ENCODE measurements at regions not wholly inside any gene's neighbourhood (a gene's known extent, or its start where the extent isn't known, plus 50 kb on each side); places are given as distances from the start of the nearest gene placed in this dataset.

DNA sequence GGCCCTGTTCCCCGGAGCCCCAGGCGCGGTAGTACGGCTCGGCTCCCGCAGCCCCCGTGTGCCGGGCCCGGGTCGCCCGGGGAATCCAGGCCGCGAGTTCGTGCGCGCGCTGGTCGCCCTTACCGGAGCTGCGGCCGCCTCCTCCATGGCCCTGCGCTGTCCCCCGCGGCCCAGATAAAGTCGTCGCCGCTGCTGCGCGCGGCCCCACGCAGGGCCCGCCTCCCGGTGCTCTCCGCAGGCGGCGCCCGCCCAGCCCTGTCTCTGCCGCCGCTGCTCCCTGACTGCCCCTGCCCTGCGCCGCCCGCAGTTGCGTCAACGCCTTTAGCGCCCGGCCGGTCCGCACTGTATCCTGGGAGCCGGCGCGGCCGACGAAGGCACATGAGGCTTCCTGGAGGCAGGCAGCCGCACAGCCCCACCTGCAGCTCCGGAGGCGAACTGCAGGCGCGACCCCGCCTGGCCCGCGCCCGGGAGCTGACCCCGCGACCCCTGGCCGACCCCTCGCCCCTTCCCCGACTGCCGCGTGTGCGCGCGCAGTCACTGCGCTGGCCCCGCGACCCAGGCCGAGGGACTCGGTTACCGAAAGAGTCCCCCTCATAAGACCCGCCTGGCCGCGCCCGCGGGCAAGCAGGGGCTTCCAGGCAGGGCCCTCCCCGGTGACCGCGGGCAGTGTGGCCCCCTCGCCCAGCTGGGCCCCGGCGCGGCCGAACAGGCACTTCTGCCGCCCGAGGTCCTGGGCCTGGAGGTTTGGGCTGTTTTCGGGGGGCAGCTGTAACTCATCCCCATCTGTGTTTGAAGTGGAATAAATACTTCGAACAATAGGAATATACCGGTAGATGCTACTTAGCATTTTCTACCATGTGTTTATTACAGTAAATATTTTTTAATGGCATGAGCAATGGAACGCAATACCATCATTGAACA, 127.1 kb upstream of the ZNF746 start (continued):
- peak; percentile 94 for TF ChIP-seq ZNF276 (CRISPR knock-in tag; IDR thresholded peaks at IDR 0.05; ENCODE audit: low read depth)
- TF ChIP-seq RORA (CRISPR knock-in tag; IDR thresholded peaks at IDR 0.05) = no peak
- peak; percentile 80 for TF ChIP-seq ZNF768 (CRISPR knock-in tag; IDR thresholded peaks at IDR 0.05)
- peak; percentile 77; the same call in 1 of the 2 replicates for TF ChIP-seq ZNF124 (CRISPR knock-in tag; IDR thresholded peaks at IDR 0.05)
- TF ChIP-seq ZNF775 (CRISPR knock-in tag; IDR thresholded peaks at IDR 0.05; ENCODE audit: borderline replicate concordance) = no peak
- TF ChIP-seq RFXAP (CRISPR knock-in tag; IDR thresholded peaks at IDR 0.05; ENCODE audit: borderline replicate concordance) = no peak
- TF ChIP-seq ETV5 (CRISPR knock-in tag; IDR thresholded peaks at IDR 0.05; ENCODE audit: borderline replicate concordance) = peak; percentile 56
- TF ChIP-seq ZBTB2 (CRISPR knock-in tag; IDR thresholded peaks at IDR 0.05; ENCODE audit: low read depth) = peak; percentile 98
- TF ChIP-seq RFXANK (CRISPR knock-in tag; IDR thresholded peaks at IDR 0.05) = 0 out of 2 replicates have a peak, but pooled peaks have one; percentile 57
- TF ChIP-seq ZNF34 (CRISPR knock-in tag; IDR thresholded peaks at IDR 0.05; ENCODE audit: borderline replicate concordance) = no peak
- no peak; the same call in 1 of the 2 replicates for TF ChIP-seq ZNF703 (CRISPR knock-in tag; IDR thresholded peaks at IDR 0.05; ENCODE audit: borderline replicate concordance)
- no peak for TF ChIP-seq ZNF260 (CRISPR knock-in tag; IDR thresholded peaks at IDR 0.05; ENCODE audit: borderline replicate concordance, low read depth)
- peak; percentile 83; the same call in 1 of the 2 replicates for TF ChIP-seq IRX3 (CRISPR knock-in tag; IDR thresholded peaks at IDR 0.05; ENCODE audit: borderline replicate concordance, low read depth)
- TF ChIP-seq CREB1 (IDR thresholded peaks at IDR 0.05) = no peak
- no peak for TF ChIP-seq CREB1 (CRISPR knock-in tag; IDR thresholded peaks at IDR 0.05)
- TF ChIP-seq PRPF4 (IDR thresholded peaks at IDR 0.05; ENCODE audit: low read depth, low read length, poor library complexity, severe bottlenecking) = no peak
- TF ChIP-seq TEAD2 (CRISPR knock-in tag; IDR thresholded peaks at IDR 0.05) = no peak
- TF ChIP-seq HOXA3 (CRISPR knock-in tag; IDR thresholded peaks at IDR 0.05) = peak; percentile 95
- TF ChIP-seq, protein P1, sequence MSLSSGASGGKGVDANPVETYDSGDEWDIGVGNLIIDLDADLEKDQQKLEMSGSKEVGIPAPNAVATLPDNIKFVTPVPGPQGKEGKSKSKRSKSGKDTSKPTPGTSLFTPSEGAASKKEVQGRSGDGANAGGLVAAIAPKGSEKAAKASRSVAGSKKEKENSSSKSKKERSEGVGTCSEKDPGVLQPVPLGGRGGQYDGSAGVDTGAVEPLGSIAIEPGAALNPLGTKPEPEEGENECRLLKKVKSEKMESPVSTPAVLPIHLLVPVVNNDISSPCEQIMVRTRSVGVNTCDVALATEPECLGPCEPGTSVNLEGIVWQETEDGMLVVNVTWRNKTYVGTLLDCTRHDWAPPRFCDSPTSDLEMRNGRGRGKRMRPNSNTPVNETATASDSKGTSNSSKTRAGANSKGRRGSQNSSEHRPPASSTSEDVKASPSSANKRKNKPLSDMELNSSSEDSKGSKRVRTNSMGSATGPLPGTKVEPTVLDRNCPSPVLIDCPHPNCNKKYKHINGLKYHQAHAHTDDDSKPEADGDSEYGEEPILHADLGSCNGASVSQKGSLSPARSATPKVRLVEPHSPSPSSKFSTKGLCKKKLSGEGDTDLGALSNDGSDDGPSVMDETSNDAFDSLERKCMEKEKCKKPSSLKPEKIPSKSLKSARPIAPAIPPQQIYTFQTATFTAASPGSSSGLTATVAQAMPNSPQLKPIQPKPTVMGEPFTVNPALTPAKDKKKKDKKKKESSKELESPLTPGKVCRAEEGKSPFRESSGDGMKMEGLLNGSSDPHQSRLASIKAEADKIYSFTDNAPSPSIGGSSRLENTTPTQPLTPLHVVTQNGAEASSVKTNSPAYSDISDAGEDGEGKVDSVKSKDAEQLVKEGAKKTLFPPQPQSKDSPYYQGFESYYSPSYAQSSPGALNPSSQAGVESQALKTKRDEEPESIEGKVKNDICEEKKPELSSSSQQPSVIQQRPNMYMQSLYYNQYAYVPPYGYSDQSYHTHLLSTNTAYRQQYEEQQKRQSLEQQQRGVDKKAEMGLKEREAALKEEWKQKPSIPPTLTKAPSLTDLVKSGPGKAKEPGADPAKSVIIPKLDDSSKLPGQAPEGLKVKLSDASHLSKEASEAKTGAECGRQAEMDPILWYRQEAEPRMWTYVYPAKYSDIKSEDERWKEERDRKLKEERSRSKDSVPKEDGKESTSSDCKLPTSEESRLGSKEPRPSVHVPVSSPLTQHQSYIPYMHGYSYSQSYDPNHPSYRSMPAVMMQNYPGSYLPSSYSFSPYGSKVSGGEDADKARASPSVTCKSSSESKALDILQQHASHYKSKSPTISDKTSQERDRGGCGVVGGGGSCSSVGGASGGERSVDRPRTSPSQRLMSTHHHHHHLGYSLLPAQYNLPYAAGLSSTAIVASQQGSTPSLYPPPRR (CRISPR knock-in tag; IDR thresholded peaks at IDR 0.05; ENCODE audit: borderline replicate concordance) = peak; percentile 55; the same call in 1 of the 2 replicates

Data from HepG2 (cell line).